ENCODE measurements at regions not wholly inside any gene's neighbourhood (a gene's known extent, or its start where the extent isn't known, plus 50 kb on each side); places are given as distances from the start of the nearest gene placed in this dataset.
A peak's percentile ranks its signal among the peaks of the same experiment; 100 is the strongest.

DNA sequence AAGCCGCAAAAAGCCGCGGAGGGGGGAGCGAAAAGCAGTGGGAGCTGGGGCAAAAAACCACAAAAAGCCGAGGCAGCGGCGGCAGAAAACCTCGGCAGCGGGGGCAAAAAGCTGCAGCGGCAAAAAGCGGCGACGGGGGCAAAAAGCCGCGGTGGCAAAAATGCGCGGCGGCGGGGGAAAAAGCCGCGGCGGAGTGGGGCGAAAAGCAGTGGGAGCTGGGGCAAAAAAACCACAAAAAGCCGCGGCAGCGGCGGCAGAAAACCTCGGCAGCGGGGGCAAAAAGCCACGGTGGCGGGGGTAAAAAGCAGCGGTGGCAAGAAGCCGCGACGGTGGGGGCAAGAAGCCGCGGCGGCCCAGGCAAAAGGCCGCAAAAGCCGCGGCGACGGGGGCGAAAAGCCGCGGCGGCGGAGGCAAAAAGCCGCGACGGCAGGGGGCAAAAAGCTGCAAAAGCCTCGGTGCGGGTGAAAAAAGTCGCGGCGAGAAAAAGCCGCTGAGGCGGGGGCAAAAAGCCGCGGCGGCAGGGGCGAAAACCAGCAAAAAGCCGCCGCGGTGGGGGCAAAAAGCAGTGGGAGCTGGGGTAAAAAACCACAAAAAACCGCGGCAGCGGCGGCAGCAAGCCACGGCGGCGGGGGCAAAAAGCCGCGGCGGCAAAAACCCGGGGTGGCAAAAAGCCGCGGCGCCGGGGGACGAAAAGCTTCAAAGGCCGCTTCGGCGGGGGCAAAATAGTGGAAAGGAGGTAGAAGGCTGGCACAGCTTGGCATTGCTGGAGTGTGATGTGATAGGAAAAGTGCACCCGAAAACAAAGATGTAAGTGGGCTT is 135.9 kb downstream of the ZNF92 start:
- Histone ChIP-seq H3K9me1 (ENCODE audit: control insufficient read depth, insufficient read depth, low read length) (no peaks in the 10 kb centered on the region), H3K4me1 (replicated peaks in 1 of 2; ENCODE audit: control insufficient read depth in 2 of 2, insufficient read depth in 2 of 2, low read length in 2 of 2) (peaks cover 0 to 17% of the 10 kb centered on the region in 2 experiments; a peak in 2 of 5 replicates), H3K4me3 (peak overlapping the region; percentile 87), H2AFZ (ENCODE audit: low read depth, low read length) (peak overlapping the region; percentile 46), H3K27ac (ENCODE audit: extremely low read depth, low read depth, low read length) (peak overlapping the region; percentile 43; the same call in 1 of the 3 replicates), H3K36me3 (ENCODE audit: control insufficient read depth, insufficient read depth, low read length) (no peaks in the 10 kb centered on the region), H4K20me1 (replicated peaks; ENCODE audit: control insufficient read depth, insufficient read depth, low read length) (no peaks in the 10 kb centered on the region), H3K4me2 (ENCODE audit: insufficient read depth, low read length) (peak overlapping the region; percentile 28), H3K9ac (ENCODE audit: insufficient read depth in 1 of 2, low read depth in 2 of 2, low read length in 2 of 2) (peak overlapping the region; percentile 60 to 94; a peak in 3 of 4 replicates), H3K27me3 (ENCODE audit: control insufficient read depth in 2 of 2, insufficient read depth in 2 of 2, low read length in 2 of 2) (peaks cover 6 to 10% of the 10 kb centered on the region in 2 experiments; a peak in 3 of 5 replicates), H3K9me3 (replicated peaks; ENCODE audit: control insufficient read depth, insufficient read depth, low read depth, low read length) (0 out of 2 replicates have a peak, but pooled peaks cover 2% of the 10 kb centered on the region), H3K79me2 (ENCODE audit: control insufficient read depth, insufficient read depth, low read length) (no peaks in the 10 kb centered on the region)
- in situ Hi-C loops (cut with MboI) (loop anchor here (10.0 kb wide), 1 partner anchor 395 kb away; no protein-coding TSS in a partner anchor), intact Hi-C loops (cut with micrococcal nuclease) (no loop called here)
- WGBS (ENCODE audit: insufficient coverage, low coverage, missing lambda C conversion rate), result 8% methylated on average over 54 of the region's 85 CpGs
- no TSS peak for BruUV-seq (replicated peaks)
- DNase-seq (ENCODE audit: extremely low read depth in 1 of 4, low spot score in 3 of 4), result peak in 2 of 4 experiments; percentile 23 to 40
- no peak for FAIRE-seq
- POLR2A ChIA-PET, result interaction anchor here (0.7 kb wide), 3 partner anchors 606 to 801 kb away, joined by 3 to 4 read pairs (median 4); no protein-coding TSS in a partner anchor
- CTCF ChIA-PET (ENCODE audit: low intra/inter-chr PET ratio), result no interaction called here
- peak; percentile 64 for ATAC-seq
- TF ChIP-seq ZFX (CRISPR knock-in tag; IDR thresholded peaks at IDR 0.05) (peak; percentile 70), POLR2G (IDR thresholded peaks at IDR 0.05; ENCODE audit: low read depth, low read length) (peak; percentile 26; the same call in 1 of the 2 replicates), ZKSCAN8 (CRISPR knock-in tag; IDR thresholded peaks at IDR 0.05) (no peak), DDX20 (tag; IDR thresholded peaks at IDR 0.05; ENCODE audit: low read depth) (no peak), RBM14 (IDR thresholded peaks at IDR 0.05; ENCODE audit: borderline replicate concordance, insufficient read depth, low read depth, low read length) (0 out of 2 replicates have a peak, but pooled peaks have one; percentile 80), FOXA3 (CRISPR knock-in tag; conservative IDR thresholded peaks at IDR 0.05 in 1 of 2, IDR thresholded peaks at IDR 0.05 in 1 of 2) (no peak), RBBP5 (IDR thresholded peaks at IDR 0.05; ENCODE audit: borderline replicate concordance, insufficient read depth, low read length, poor library complexity, severe bottlenecking) (peak; percentile 46), HNRNPL (IDR thresholded peaks at IDR 0.05; ENCODE audit: low read depth, low read length) (0 out of 2 replicates have a peak, but pooled peaks have one; percentile 44), BCOR (IDR thresholded peaks at IDR 0.05) (0 out of 2 replicates have a peak, but pooled peaks have one; percentile 50), ILK (tag; IDR thresholded peaks at IDR 0.05; ENCODE audit: borderline replicate concordance, low read depth) (no peak), CBX1 (IDR thresholded peaks at IDR 0.05; ENCODE audit: low read depth) (peak; percentile 23; the same call in 1 of the 2 replicates), ZBTB8A (IDR thresholded peaks at IDR 0.05; ENCODE audit: partially characterized antibody) (no peak)
- TF ChIP-seq, protein P1, sequence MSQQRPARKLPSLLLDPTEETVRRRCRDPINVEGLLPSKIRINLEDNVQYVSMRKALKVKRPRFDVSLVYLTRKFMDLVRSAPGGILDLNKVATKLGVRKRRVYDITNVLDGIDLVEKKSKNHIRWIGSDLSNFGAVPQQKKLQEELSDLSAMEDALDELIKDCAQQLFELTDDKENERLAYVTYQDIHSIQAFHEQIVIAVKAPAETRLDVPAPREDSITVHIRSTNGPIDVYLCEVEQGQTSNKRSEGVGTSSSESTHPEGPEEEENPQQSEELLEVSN (IDR thresholded peaks at IDR 0.05; ENCODE audit: borderline replicate concordance in 1 of 2, extremely low read depth in 1 of 2, insufficient read depth in 1 of 2, insufficient read length in 1 of 2, low read depth in 1 of 2, low read length in 1 of 2, poor library complexity in 1 of 2, severe bottlenecking in 1 of 2), result peak in 1 of 2 experiments; percentile 11
- TF ChIP-seq, protein P2, sequence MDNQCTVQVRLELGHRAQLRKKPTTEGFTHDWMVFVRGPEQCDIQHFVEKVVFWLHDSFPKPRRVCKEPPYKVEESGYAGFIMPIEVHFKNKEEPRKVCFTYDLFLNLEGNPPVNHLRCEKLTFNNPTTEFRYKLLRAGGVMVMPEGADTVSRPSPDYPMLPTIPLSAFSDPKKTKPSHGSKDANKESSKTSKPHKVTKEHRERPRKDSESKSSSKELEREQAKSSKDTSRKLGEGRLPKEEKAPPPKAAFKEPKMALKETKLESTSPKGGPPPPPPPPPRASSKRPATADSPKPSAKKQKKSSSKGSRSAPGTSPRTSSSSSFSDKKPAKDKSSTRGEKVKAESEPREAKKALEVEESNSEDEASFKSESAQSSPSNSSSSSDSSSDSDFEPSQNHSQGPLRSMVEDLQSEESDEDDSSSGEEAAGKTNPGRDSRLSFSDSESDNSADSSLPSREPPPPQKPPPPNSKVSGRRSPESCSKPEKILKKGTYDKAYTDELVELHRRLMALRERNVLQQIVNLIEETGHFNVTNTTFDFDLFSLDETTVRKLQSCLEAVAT (IDR thresholded peaks at IDR 0.05), result 0 out of 4 replicates have a peak, but pooled peaks of 1 of the 2 experiments have one; percentile 33
- TF ChIP-seq, protein P3, sequence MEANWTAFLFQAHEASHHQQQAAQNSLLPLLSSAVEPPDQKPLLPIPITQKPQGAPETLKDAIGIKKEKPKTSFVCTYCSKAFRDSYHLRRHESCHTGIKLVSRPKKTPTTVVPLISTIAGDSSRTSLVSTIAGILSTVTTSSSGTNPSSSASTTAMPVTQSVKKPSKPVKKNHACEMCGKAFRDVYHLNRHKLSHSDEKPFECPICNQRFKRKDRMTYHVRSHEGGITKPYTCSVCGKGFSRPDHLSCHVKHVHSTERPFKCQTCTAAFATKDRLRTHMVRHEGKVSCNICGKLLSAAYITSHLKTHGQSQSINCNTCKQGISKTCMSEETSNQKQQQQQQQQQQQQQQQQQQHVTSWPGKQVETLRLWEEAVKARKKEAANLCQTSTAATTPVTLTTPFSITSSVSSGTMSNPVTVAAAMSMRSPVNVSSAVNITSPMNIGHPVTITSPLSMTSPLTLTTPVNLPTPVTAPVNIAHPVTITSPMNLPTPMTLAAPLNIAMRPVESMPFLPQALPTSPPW (CRISPR knock-in tag; IDR thresholded peaks at IDR 0.05), result peak; percentile 60

Measured in K562 (cell line).